BLaER1 treated with 17β-estradiol and CSF1 and Interleukin-3, amounts not matched to agents 10 nM and 100 nM (cell line): ENCODE measurements at regions not wholly inside any gene's neighbourhood (a gene's known extent, or its start where the extent isn't known, plus 50 kb on each side); places are given as distances from the start of the nearest gene placed in this dataset.

Experiments used
- H3K27ac ChIP-seq, 11 experiments: shearing (Covaris generic); formaldehyde crosslinking; 2 replicates each; pipeline ENCODE4 v1.8.1; 2022
- H3K27me3 ChIP-seq, 11 experiments: shearing (Covaris generic); formaldehyde crosslinking; 2 replicates each; pipeline ENCODE4 v1.8.1; 2022
- H3K36me3 ChIP-seq, 11 experiments: shearing (Covaris generic); formaldehyde crosslinking; 2 replicates each; pipeline ENCODE4 v1.8.1; 2022
- H3K4me1 ChIP-seq, 10 experiments: shearing (Covaris generic); formaldehyde crosslinking; 2 replicates each; pipeline ENCODE4 v1.8.1; 2022
- H3K4me2 ChIP-seq, 11 experiments: shearing (Covaris generic); formaldehyde crosslinking; 2 replicates each; pipeline ENCODE4 v1.8.1; 2022
- H3K4me3 ChIP-seq, 10 experiments: shearing (Covaris generic); formaldehyde crosslinking; 2 replicates each; pipeline ENCODE4 v1.8.1; 2022
- H3K9ac ChIP-seq, 11 experiments: shearing (Covaris generic); formaldehyde crosslinking; 2 replicates each; pipeline ENCODE4 v1.8.1; 2022
- H3K9me3 ChIP-seq, 11 experiments: shearing (Covaris generic); formaldehyde crosslinking; replicated peaks in 1 of 11; 2 replicates each; pipeline ENCODE4 v1.8.1; 2022
- H4K20me1 ChIP-seq, 11 experiments: shearing (Covaris generic); formaldehyde crosslinking; 2 replicates each; pipeline ENCODE4 v1.8.1; 2022
- Cebpa-rat ChIP-seq, 11 experiments: shearing (Covaris generic); IDR thresholded peaks; 2 replicates each; pipeline ENCODE4 v1.8.1; 2022

DNA sequence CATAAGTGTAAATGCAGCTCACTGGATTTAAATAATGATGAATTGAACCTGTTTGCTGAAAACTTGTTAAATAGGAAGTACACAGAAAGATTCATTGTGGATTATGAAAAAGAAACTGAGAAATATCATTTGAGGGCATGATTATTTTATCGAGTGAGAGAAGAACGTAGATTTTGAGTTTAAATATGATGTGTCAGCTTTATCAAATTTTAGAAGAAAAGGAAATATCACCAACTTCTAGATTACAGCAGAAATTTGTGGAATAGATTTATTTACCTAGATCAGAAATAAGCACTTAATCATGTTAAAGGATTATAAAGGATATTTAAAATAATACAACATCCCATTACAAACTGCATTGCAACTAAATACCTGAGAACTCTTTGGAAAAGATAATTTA, 315.5 kb downstream of the ZPLD1 start:
- no peaks in the 10 kb centered on the region for H4K20me1 ChIP-seq
- TF ChIP-seq Cebpa-rat (IDR thresholded peaks at IDR 0.05), result no peak
- no peaks in the 10 kb centered on the region for H3K9me3 ChIP-seq
- H3K4me2 ChIP-seq, result no peak overlapping the region
- no peaks in the 10 kb centered on the region for H3K4me1 ChIP-seq
- no peak overlapping the region for H3K9ac ChIP-seq
- no peaks in the 10 kb centered on the region for H3K36me3 ChIP-seq
- H3K4me3 ChIP-seq, result no peak overlapping the region
- H3K27me3 ChIP-seq, result no peaks in the 10 kb centered on the region
- no peak overlapping the region for H3K27ac ChIP-seq

DNA sequence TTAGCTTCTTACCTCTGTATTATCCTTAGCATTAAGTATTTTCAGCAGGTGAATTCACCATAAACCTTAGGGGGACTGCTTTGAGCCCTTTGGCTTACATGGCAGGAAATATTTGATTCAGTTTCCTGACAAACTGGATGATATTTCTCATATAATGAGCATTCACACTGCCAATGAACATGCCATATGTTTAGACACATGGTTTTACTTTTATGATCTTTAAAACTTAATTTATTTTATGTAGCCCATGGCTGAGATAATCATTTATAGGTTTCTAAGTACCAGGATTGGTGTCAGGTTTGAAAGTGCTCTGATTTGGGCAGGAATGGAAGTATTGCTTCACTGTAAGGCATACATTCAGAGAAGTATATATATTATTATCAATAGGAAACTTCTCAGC, 319.1 kb downstream of the ZPLD1 start:
- Histone ChIP-seq H3K9me3 (no peaks in the 10 kb centered on the region), H3K4me1 (no peaks in the 10 kb centered on the region), H4K20me1 (no peaks in the 10 kb centered on the region), H3K9ac (no peak overlapping the region), H3K27ac (no peak overlapping the region), H3K36me3 (no peaks in the 10 kb centered on the region), H3K4me3 (no peak overlapping the region), H3K27me3 (no peaks in the 10 kb centered on the region), H3K4me2 (no peak overlapping the region)
- no peak for TF ChIP-seq Cebpa-rat (IDR thresholded peaks at IDR 0.05)

DNA sequence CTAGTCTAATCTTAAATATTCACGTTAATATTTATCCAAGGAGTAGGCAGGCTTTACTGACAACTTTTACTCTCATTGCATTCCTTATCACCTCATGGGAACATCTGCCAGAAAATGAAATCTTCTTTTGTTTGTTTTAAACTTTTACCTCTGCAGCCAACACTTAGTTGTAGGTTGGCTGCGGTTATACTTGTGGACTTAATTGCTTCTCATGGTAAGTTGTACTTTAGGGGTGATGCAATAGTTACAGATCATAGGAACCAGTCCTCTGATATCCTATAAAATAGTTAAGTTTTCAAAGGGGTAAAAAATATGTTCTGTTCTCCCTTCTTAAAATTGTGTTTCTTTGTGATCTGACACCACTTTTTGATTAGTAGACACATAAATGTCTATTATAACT, 321.9 kb downstream of the ZPLD1 start:
- H3K4me2 ChIP-seq, result no peak overlapping the region
- H3K9me3 ChIP-seq, result no peaks in the 10 kb centered on the region
- no peaks in the 10 kb centered on the region for H3K27me3 ChIP-seq
- no peaks in the 10 kb centered on the region for H4K20me1 ChIP-seq
- H3K4me1 ChIP-seq, result 0 out of 20 replicates have a peak, but pooled peaks cover 0 to 4% (median 0%) of the 10 kb centered on the region in 10 experiments
- H3K27ac ChIP-seq, result no peak overlapping the region
- no peak overlapping the region for H3K9ac ChIP-seq
- no peak for TF ChIP-seq Cebpa-rat (IDR thresholded peaks at IDR 0.05)
- no peak overlapping the region for H3K4me3 ChIP-seq
- H3K36me3 ChIP-seq, result no peaks in the 10 kb centered on the region

DNA sequence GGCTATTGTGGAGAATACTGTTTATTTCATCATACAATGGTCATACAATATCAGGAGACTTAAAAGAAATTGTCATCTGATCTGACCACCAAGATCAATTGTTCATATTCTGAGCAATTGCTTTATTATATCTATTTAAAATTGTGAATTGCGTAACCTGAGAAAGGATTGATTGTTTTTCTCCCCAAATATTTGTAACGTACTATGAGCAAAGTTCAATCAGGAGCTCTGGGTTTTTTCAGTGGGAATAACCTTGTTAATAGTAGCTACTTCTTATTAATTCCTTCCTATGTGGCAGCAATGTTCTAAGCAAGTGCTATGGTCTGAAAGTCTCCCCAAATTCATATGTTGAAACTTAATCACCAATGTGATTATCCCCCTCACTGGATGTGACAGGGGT, 323.1 kb downstream of the ZPLD1 start:
- TF ChIP-seq Cebpa-rat (IDR thresholded peaks at IDR 0.05), result no peak
- no peak overlapping the region for H3K27ac ChIP-seq
- no peaks in the 10 kb centered on the region for H3K36me3 ChIP-seq
- no peak overlapping the region for H3K4me3 ChIP-seq
- H3K9me3 ChIP-seq, result no peaks in the 10 kb centered on the region
- H3K4me2 ChIP-seq, result no peak overlapping the region
- H3K4me1 ChIP-seq, result 0 out of 20 replicates have a peak, but pooled peaks cover 0 to 9% (median 0%) of the 10 kb centered on the region in 10 experiments
- no peaks in the 10 kb centered on the region for H4K20me1 ChIP-seq
- H3K9ac ChIP-seq, result no peak overlapping the region
- no peaks in the 10 kb centered on the region for H3K27me3 ChIP-seq

GRCh38 chr3:102761766-102762165, 327.0 kb downstream of the ZPLD1 start:
- Histone ChIP-seq H3K36me3 (no peaks in the 10 kb centered on the region), H3K4me3 (no peak overlapping the region), H3K27me3 (no peaks in the 10 kb centered on the region), H3K9me3 (no peaks in the 10 kb centered on the region), H3K9ac (no peak overlapping the region), H4K20me1 (no peaks in the 10 kb centered on the region), H3K4me1 (0 out of 20 replicates have a peak, but pooled peaks cover 0 to 9% (median 0%) of the 10 kb centered on the region in 10 experiments), H3K27ac (no peak overlapping the region), H3K4me2 (no peak overlapping the region)
- no peak for TF ChIP-seq Cebpa-rat (IDR thresholded peaks at IDR 0.05)

GRCh38 chr3:102790747-102791325, 356.0 kb downstream of the ZPLD1 start:
- Histone ChIP-seq H3K9me3 (no peaks in the 10 kb centered on the region), H3K4me2 (no peak overlapping the region), H3K27me3 (no peaks in the 10 kb centered on the region), H4K20me1 (no peaks in the 10 kb centered on the region), H3K36me3 (no peaks in the 10 kb centered on the region), H3K4me1 (no peaks in the 10 kb centered on the region), H3K9ac (no peak overlapping the region), H3K27ac (no peak overlapping the region), H3K4me3 (no peak overlapping the region)
- TF ChIP-seq Cebpa-rat (IDR thresholded peaks at IDR 0.05), result no peak

DNA sequence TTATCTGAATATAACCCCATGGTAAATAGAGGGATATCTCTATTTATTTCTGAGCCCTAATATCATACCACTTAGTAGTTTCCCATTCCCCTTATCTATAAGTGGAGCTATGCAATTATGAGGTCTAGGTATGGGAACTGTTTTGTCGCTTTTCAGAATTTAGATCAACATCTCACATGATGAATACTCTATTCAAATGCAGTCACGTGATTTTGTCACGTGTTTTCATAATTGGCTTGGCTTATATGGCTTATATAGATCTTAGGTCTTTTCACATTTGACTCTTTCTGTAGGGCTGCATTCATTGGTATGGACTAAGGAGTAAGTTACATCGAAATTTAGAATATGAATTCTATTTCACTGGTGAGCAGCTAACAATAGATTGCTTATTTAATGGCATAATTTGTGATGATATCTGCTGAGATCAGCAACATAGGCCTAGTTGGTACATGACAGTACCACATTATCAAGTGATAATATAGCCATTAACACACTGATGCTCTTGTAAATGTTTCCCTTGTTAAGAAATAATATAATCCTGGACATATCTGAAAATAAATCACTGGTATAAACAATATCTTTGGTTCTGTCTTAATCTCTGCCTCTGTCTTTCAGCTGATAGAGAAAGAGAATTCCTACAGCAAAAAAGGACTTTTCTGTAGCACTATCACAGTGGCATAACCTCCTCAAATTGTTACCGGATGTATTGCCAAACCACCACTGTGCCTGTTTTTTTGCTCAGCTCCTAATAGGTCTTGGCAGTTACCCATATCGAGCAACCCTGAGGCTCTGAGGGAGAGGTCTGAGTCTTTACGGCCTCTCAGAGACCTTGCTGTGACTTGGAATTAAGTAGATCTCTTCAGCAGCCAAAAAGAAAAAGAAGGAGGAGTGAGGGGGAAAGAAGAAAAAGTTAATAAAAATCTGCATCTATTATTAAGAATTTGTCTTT, 357.1 kb downstream of the ZPLD1 start:
- no peak overlapping the region for H3K4me3 ChIP-seq
- no peaks in the 10 kb centered on the region for H4K20me1 ChIP-seq
- H3K4me2 ChIP-seq, result no peak overlapping the region
- no peaks in the 10 kb centered on the region for H3K27me3 ChIP-seq
- no peaks in the 10 kb centered on the region for H3K9me3 ChIP-seq
- no peak for TF ChIP-seq Cebpa-rat (IDR thresholded peaks at IDR 0.05)
- no peak overlapping the region for H3K27ac ChIP-seq
- no peak overlapping the region for H3K9ac ChIP-seq
- no peaks in the 10 kb centered on the region for H3K36me3 ChIP-seq
- no peaks in the 10 kb centered on the region for H3K4me1 ChIP-seq

GRCh38 chr3:102796804-102797203, 362.0 kb downstream of the ZPLD1 start:
- no peaks in the 10 kb centered on the region for H3K9me3 ChIP-seq
- TF ChIP-seq Cebpa-rat (IDR thresholded peaks at IDR 0.05), result no peak
- H3K4me2 ChIP-seq, result no peak overlapping the region
- no peaks in the 10 kb centered on the region for H3K27me3 ChIP-seq
- no peaks in the 10 kb centered on the region for H4K20me1 ChIP-seq
- H3K36me3 ChIP-seq, result no peaks in the 10 kb centered on the region
- H3K4me3 ChIP-seq, result no peak overlapping the region
- no peak overlapping the region for H3K27ac ChIP-seq
- H3K9ac ChIP-seq, result no peak overlapping the region
- no peaks in the 10 kb centered on the region for H3K4me1 ChIP-seq

GRCh38 chr3:102802819-102803420, 368.1 kb downstream of the ZPLD1 start:
- no peak overlapping the region for H3K4me3 ChIP-seq
- no peaks in the 10 kb centered on the region for H3K36me3 ChIP-seq
- peaks cover 0 to 4% (median 0%) of the 10 kb centered on the region in 10 experiments; a peak in 1 of 20 replicates for H3K4me1 ChIP-seq
- TF ChIP-seq Cebpa-rat (IDR thresholded peaks at IDR 0.05), result no peak
- no peak overlapping the region for H3K4me2 ChIP-seq
- no peaks in the 10 kb centered on the region for H3K27me3 ChIP-seq
- H3K27ac ChIP-seq, result no peak overlapping the region
- no peaks in the 10 kb centered on the region for H4K20me1 ChIP-seq
- H3K9me3 ChIP-seq, result no peaks in the 10 kb centered on the region
- H3K9ac ChIP-seq, result no peak overlapping the region
